Endothelial cell of umbilical vein (primary cell): ENCODE measurements at regions not wholly inside any gene's neighbourhood (a gene's known extent, or its start where the extent isn't known, plus 50 kb on each side); places are given as distances from the start of the nearest gene placed in this dataset.

Source experiments
- BruUV-seq: library from RNA; stranded (reverse); fragments of 400-500 nt; replicated peaks from 2 replicates; lab custom pipeline; 2021; lab: Mats Ljungman, UMichigan
- CTCF ChIA-PET: fragments of 300-600, 350-600 bp; sonication (Branson Sonifier 250); formaldehyde crosslinking; loops from one replicate; lab custom pipeline; 2021; ENCODE audit warnings: antibody characterized with exemption, inconsistent platforms; lab: Charles Lee
- POLR2A ChIA-PET: fragments of 300-600, 350-600 bp; sonication (Branson Sonifier 250); formaldehyde crosslinking; loops from one replicate; lab custom pipeline; 2021; ENCODE audit warnings: antibody characterized with exemption, inconsistent platforms; lab: Charles Lee
- DNase-seq: peaks from one replicate; pipeline ENCODE4 v3.0.0-alpha.2; 2011; ENCODE audit warnings: low read depth, low spot score
- FAIRE-seq: peaks from 2 replicates; lab custom pipeline; 2011; peaks lifted over from hg19 to GRCh38; lab: Jason Lieb, UNC
- H2AFZ ChIP-seq: 2 replicates; pipeline ENCODE4 v1.6.0; 2012; ENCODE audit warnings: low read depth, low read length, control low read depth, inconsistent platforms
- H3K27ac ChIP-seq: 2 replicates; pipeline ENCODE4 v1.5.1; 2011; ENCODE audit warnings: low read depth, mild to moderate bottlenecking, control low read depth, low read length, moderate library complexity; ENCODE audit not compliant: insufficient read depth
- H3K27me3 ChIP-seq, 2 experiments: 2 replicates each; pipeline versions ENCODE4 v1.6.0 to v1.6.1; 2011; ENCODE audit warnings: low read length in 2 of 2, mixed read lengths in 1 of 2; ENCODE audit not compliant: control insufficient read depth in 2 of 2, insufficient read depth in 2 of 2
- H3K36me3 ChIP-seq, 2 experiments: 2 replicates in 1 of 2; 3 replicates in 1 of 2; pipeline ENCODE4 v1.5.1; 2011; ENCODE audit warnings: low read length in 2 of 2, mild to moderate bottlenecking in 1 of 2, moderate library complexity in 1 of 2; ENCODE audit not compliant: control insufficient read depth in 2 of 2, insufficient read depth in 2 of 2; ENCODE audit errors: extremely low read depth in 1 of 2
- H3K4me1 ChIP-seq: 3 replicates; pipeline ENCODE4 v1.5.1; 2011; ENCODE audit warnings: mild to moderate bottlenecking, low read length; ENCODE audit not compliant: control insufficient read depth, insufficient read depth; ENCODE audit errors: extremely low read depth
- H3K4me2 ChIP-seq: 2 replicates; pipeline ENCODE4 v1.6.1; 2011; ENCODE audit warnings: low read length, control low read depth, mixed read lengths; ENCODE audit not compliant: insufficient read depth
- H3K4me3 ChIP-seq, 3 experiments: fragments of 200-600 bp in 1 of 3; sonication (generic), shearing (Covaris generic) in 1 of 3; replicated peaks in 1 of 3; 2 replicates each; pipeline ENCODE4 v1.5.1; 2011 to 2016; ENCODE audit warnings: control low read depth in 3 of 3, low read length in 3 of 3, mild to moderate bottlenecking in 2 of 3, inconsistent platforms in 1 of 3, low read depth in 1 of 3, moderate library complexity in 1 of 3; ENCODE audit not compliant: insufficient read depth in 1 of 3
- H3K79me2 ChIP-seq: 2 replicates; pipeline ENCODE4 v1.6.0; 2012; ENCODE audit warnings: low read length, inconsistent platforms; ENCODE audit not compliant: control insufficient read depth, insufficient read depth
- H3K9ac ChIP-seq: replicated peaks from 2 replicates; pipeline ENCODE3; 2011; ENCODE audit warnings: low read length, control low read depth; ENCODE audit not compliant: insufficient read depth; ENCODE audit errors: extremely low read depth
- H3K9me1 ChIP-seq: replicated peaks from 3 replicates; pipeline ENCODE4 v1.6.0; 2011; ENCODE audit warnings: mild to moderate bottlenecking, low read length; ENCODE audit not compliant: control insufficient read depth, insufficient read depth; ENCODE audit errors: extremely low read depth
- H3K9me3 ChIP-seq: replicated peaks from 2 replicates; pipeline ENCODE4 v1.5.1; 2012; ENCODE audit warnings: low read length, inconsistent platforms; ENCODE audit not compliant: control insufficient read depth, insufficient read depth
- H4K20me1 ChIP-seq: replicated peaks from 2 replicates; pipeline ENCODE3; 2011; ENCODE audit warnings: mild to moderate bottlenecking, low read length; ENCODE audit not compliant: control insufficient read depth, insufficient read depth; ENCODE audit errors: extremely low read depth
- CTCF ChIP-seq, 2 donors: IDR thresholded peaks; 1 replicate in 1 of 2; 2 replicates in 1 of 2; pipeline ENCODE4 v1.5.1; 2011; ENCODE audit warnings: low read length in 2 of 2, mild to moderate bottlenecking in 2 of 2, moderate library complexity in 2 of 2, control low read depth in 1 of 2, inconsistent platforms in 1 of 2, low read depth in 1 of 2; ENCODE audit not compliant: insufficient read depth in 1 of 2; ENCODE audit errors: extremely low read depth in 1 of 2
- EZH2 ChIP-seq: IDR thresholded peaks from 2 replicates; pipeline ENCODE4 v1.6.1; 2012; ENCODE audit warnings: borderline replicate concordance, low read depth, mild to moderate bottlenecking, moderate library complexity, low read length, inconsistent platforms; ENCODE audit not compliant: severe bottlenecking
- FOS ChIP-seq: IDR thresholded peaks from 2 replicates; pipeline ENCODE4 v1.6.1; 2011; ENCODE audit warnings: mild to moderate bottlenecking, low read length, moderate library complexity, borderline replicate concordance; ENCODE audit not compliant: insufficient read depth
- GATA2 ChIP-seq: IDR thresholded peaks from 2 replicates; pipeline ENCODE4 v1.7.0; 2011; ENCODE audit warnings: low read depth, mild to moderate bottlenecking, moderate library complexity, mixed read lengths, low read length; ENCODE audit not compliant: insufficient read length, insufficient read depth
- JUN ChIP-seq: IDR thresholded peaks from 2 replicates; pipeline ENCODE4 v1.6.1; 2011; ENCODE audit warnings: borderline replicate concordance, low read depth; ENCODE audit not compliant: insufficient read length, insufficient read depth
- MYC ChIP-seq: IDR thresholded peaks from one replicate; pipeline ENCODE4 v1.6.1; 2011; ENCODE audit warnings: mild to moderate bottlenecking, low read depth, low read length
- POLR2A ChIP-seq: IDR thresholded peaks from 2 replicates; pipeline ENCODE4 v1.6.1; 2012; ENCODE audit warnings: low read depth, mild to moderate bottlenecking, control low read depth, low read length
- POLR2AphosphoS5 ChIP-seq: IDR thresholded peaks from 2 replicates; pipeline ENCODE4 v1.6.1; 2012; ENCODE audit warnings: low read depth, mild to moderate bottlenecking, control low read depth, low read length, moderate library complexity; ENCODE audit not compliant: insufficient read depth
- dilution Hi-C: fragments of 300-500 bp; cut with MboI; formaldehyde crosslinking; loops from one replicate; pipeline ENCODE4 v1.15.0; 2019; ENCODE audit warnings: low sequenced_read_pairs; ENCODE audit not compliant: extremely low pct_ligation_motif_present
- intact Hi-C: fragments of 100-400 bp; cut with micrococcal nuclease; formaldehyde crosslinking; loops from one replicate; pipeline ENCODE4 v1.10.0; 2022
- TF ChIP-seq, protein P1 (sequence below): IDR thresholded peaks from 2 replicates; pipeline ENCODE4 v1.6.1; 2011; ENCODE audit not compliant: insufficient read depth, insufficient read length

- CTCF ChIA-PET: no interaction called here
- Histone ChIP-seq H3K27me3 (no peaks in the 10 kb centered on the region), H3K27ac (no peak overlapping the region), H3K4me1 (no peaks in the 10 kb centered on the region), H3K9me1 (no peaks in the 10 kb centered on the region), H3K9me3 (no peaks in the 10 kb centered on the region), H3K79me2 (no peaks in the 10 kb centered on the region), H4K20me1 (no peaks in the 10 kb centered on the region), H2AFZ (no peak overlapping the region), H3K4me3 (no peak overlapping the region), H3K9ac (no peak overlapping the region), H3K4me2 (no peak overlapping the region), H3K36me3 (no peaks in the 10 kb centered on the region)
- BruUV-seq: no TSS peak
- POLR2A ChIA-PET: no interaction called here
- TF ChIP-seq, protein P1, sequence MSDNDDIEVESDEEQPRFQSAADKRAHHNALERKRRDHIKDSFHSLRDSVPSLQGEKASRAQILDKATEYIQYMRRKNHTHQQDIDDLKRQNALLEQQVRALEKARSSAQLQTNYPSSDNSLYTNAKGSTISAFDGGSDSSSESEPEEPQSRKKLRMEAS: no peak
- TF ChIP-seq POLR2A: no peak
- TF ChIP-seq CTCF (IDR thresholded peaks at IDR 0.05; ENCODE audit: extremely low read depth in 1 of 2, insufficient read depth in 1 of 2, low read depth in 1 of 2, low read length in 2 of 2): no peak
- TF ChIP-seq GATA2: no peak
- no peak for DNase-seq
- dilution Hi-C loops (no loop called here), intact Hi-C loops (no loop called here)
- FAIRE-seq: no peak
These were observed 288.5 kb downstream of the IRS2 start for GRCh38 chr13:109497917-109498316.

DNA sequence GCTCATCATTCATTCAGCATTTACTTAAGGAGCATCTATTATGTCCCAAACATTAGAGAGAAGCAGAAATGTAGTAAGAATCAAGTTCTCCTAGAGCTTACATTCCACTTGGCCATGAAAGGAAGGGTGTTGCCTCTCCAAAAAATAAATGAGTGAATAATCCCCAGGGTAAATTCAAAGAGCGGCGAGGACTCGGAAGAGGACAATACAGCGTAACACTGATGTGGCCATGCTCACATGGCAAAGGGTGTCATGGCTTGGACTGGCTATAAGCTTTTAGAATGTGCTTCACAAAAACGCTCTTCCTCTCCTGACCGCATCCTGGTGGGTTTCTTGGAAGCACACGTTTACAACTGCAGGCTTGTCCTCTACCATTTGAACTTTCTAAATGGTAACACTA is 290.2 kb downstream of the IRS2 start:
- Histone ChIP-seq H3K27ac (no peak overlapping the region), H3K4me1 (no peaks in the 10 kb centered on the region), H3K4me3 (no peak overlapping the region), H3K9ac (no peak overlapping the region), H3K27me3 (no peaks in the 10 kb centered on the region), H3K4me2 (no peak overlapping the region), H3K9me1 (no peaks in the 10 kb centered on the region), H4K20me1 (no peaks in the 10 kb centered on the region), H3K9me3 (no peaks in the 10 kb centered on the region), H3K36me3 (no peaks in the 10 kb centered on the region), H3K79me2 (no peaks in the 10 kb centered on the region), H2AFZ (no peak overlapping the region)
- DNase-seq: no peak
- ChIA-PET POLR2A (no interaction called here), CTCF (no interaction called here)
- intact Hi-C loops: no loop called here
- TF ChIP-seq JUN (no peak), CTCF (IDR thresholded peaks at IDR 0.05; ENCODE audit: extremely low read depth in 1 of 2, insufficient read depth in 1 of 2, low read depth in 1 of 2, low read length in 2 of 2) (no peak), GATA2 (no peak), POLR2AphosphoS5 (no peak), MYC (no peak), POLR2A (no peak), EZH2 (no peak), FOS (no peak)
- TF ChIP-seq, protein P1: no peak
- dilution Hi-C loops: no loop called here
- BruUV-seq: no TSS peak
- no peak for FAIRE-seq
